ENCODE measurements at regions not wholly inside any gene's neighbourhood (a gene's known extent, or its start where the extent isn't known, plus 50 kb on each side); places are given as distances from the start of the nearest gene placed in this dataset.

- Mint-ChIP-seq H3K4me1 (ENCODE audit: unreplicated experiment) (peaks cover 18% of the 10 kb centered on the region), H3K27me3 (no peaks in the 10 kb centered on the region), H3K36me3 (peaks cover 41% of the 10 kb centered on the region), H3K4me3 (no peak overlapping the region), H3K9me3 (no peaks in the 10 kb centered on the region), H3K27ac (no peak overlapping the region)
- TF ChIP-seq, protein P1, sequence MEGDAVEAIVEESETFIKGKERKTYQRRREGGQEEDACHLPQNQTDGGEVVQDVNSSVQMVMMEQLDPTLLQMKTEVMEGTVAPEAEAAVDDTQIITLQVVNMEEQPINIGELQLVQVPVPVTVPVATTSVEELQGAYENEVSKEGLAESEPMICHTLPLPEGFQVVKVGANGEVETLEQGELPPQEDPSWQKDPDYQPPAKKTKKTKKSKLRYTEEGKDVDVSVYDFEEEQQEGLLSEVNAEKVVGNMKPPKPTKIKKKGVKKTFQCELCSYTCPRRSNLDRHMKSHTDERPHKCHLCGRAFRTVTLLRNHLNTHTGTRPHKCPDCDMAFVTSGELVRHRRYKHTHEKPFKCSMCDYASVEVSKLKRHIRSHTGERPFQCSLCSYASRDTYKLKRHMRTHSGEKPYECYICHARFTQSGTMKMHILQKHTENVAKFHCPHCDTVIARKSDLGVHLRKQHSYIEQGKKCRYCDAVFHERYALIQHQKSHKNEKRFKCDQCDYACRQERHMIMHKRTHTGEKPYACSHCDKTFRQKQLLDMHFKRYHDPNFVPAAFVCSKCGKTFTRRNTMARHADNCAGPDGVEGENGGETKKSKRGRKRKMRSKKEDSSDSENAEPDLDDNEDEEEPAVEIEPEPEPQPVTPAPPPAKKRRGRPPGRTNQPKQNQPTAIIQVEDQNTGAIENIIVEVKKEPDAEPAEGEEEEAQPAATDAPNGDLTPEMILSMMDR (conservative IDR thresholded peaks at IDR 0.05): no peak
- DNase-seq (ENCODE audit: extremely low spot score, unreplicated experiment): no peak
Observed at GRCh38 chr21:36249576-36250422, 70.2 kb upstream of the MORC3 start.

DNA sequence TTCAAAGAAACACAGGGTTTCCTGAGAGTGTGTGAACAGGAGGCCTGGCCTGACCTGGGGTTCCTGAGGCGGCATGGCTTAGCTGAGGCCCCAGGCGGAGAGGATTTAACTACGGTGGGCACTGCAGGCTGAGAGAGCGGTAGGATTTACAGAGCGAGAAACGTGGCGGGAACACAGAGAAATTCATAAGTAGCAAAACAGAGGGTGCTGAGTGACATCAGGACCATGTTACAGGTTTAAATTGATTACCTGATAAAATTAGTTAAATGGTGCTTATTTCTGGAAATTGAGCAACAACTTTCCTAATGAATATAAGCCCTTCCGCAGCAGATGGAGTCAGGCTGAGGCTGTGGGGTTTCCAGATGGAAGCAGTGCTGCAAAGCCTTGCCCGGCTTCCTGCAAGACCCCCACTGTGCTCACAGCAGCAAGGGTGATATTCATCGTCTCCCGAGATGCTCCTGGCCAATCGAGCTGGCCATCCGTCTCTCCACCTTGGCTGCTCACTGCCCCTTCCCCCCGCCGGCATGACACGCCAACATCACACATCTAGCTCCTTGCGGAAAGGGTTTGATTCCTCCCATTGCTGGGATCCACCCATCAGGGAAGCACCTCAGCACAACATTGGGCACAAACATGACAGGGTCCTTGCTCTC, 69.4 kb upstream of the MORC3 start:
- Mint-ChIP-seq H3K9me3 (no peaks in the 10 kb centered on the region), H3K27ac (no peak overlapping the region), H3K36me3 (peaks cover 41% of the 10 kb centered on the region), H3K27me3 (no peaks in the 10 kb centered on the region), H3K4me3 (no peak overlapping the region), H3K4me1 (ENCODE audit: unreplicated experiment) (peaks cover 20% of the 10 kb centered on the region)
- TF ChIP-seq, protein P1 (conservative IDR thresholded peaks at IDR 0.05): no peak
- DNase-seq (ENCODE audit: extremely low spot score, unreplicated experiment): no peak

DNA sequence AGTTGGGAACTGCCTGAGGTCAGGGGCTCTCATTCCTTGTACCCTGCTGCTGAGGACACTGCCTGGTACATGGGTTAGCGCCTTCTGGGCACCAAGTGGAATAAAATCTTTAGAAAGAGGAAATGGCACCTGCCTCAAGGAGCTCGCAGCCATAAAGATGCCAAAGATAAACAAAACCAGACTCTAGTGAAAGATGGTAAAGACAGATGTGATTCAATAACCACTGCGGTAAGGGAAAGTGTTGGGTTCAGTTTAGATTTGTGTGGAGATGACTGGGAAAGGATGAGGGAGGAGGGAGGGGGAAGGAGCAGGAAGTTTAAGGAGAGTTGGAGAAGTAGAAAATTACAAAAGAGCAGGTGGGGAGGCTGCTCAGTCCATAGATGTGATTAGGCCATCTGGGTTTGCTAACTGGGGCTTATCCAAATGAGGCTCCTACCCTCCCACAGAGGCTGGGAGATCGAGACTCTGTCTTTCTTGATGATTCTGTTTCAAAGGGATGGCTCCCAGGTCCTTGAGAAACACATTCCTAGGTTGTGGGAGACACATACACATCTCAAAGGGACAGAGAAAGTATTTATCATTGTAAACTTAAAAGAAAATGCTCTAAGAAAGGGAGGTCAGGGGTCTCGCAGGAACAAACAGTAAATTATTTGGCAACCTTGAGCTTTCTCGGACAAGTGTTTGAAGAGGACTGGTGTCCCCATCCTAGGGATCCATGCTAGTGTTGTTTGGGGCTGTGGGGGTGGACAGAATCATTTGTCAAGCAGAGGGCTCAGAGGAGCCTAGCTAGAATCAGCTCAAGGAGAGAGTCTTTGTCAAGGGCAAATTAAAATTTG, 65.7 kb upstream of the MORC3 start:
- no peak overlapping the region for H3K4me3 Mint-ChIP-seq
- H3K9me3 Mint-ChIP-seq: no peaks in the 10 kb centered on the region
- no peaks in the 10 kb centered on the region for H3K27me3 Mint-ChIP-seq
- H3K4me1 Mint-ChIP-seq (ENCODE audit: unreplicated experiment): peaks cover 17% of the 10 kb centered on the region
- DNase-seq (ENCODE audit: extremely low spot score, unreplicated experiment): no peak
- TF ChIP-seq, protein P1 (conservative IDR thresholded peaks at IDR 0.05): no peak
- H3K36me3 Mint-ChIP-seq: peaks cover 32% of the 10 kb centered on the region
- no peak overlapping the region for H3K27ac Mint-ChIP-seq

- Mint-ChIP-seq H3K27me3 (no peaks in the 10 kb centered on the region), H3K36me3 (peaks cover 35% of the 10 kb centered on the region), H3K9me3 (no peaks in the 10 kb centered on the region), H3K27ac (no peak overlapping the region), H3K4me3 (no peak overlapping the region), H3K4me1 (ENCODE audit: unreplicated experiment) (peaks cover 22% of the 10 kb centered on the region)
- TF ChIP-seq, protein P1 (conservative IDR thresholded peaks at IDR 0.05): no peak
- no peak for DNase-seq (ENCODE audit: extremely low spot score, unreplicated experiment)
Observed at GRCh38 chr21:36255663-36256062, 64.3 kb upstream of the MORC3 start.

- TF ChIP-seq, protein P1 (conservative IDR thresholded peaks at IDR 0.05): no peak
- Mint-ChIP-seq H3K27ac (no peak overlapping the region), H3K36me3 (peaks cover 31% of the 10 kb centered on the region), H3K27me3 (no peaks in the 10 kb centered on the region), H3K4me3 (no peak overlapping the region), H3K4me1 (ENCODE audit: unreplicated experiment) (peaks cover 24% of the 10 kb centered on the region), H3K9me3 (no peaks in the 10 kb centered on the region)
- no peak for DNase-seq (ENCODE audit: extremely low spot score, unreplicated experiment)
Observed at GRCh38 chr21:36257657-36258056, 62.3 kb upstream of the MORC3 start.
